ENCODE measurements at regions not wholly inside any gene's neighbourhood (a gene's known extent, or its start where the extent isn't known, plus 50 kb on each side); places are given as distances from the start of the nearest gene placed in this dataset.

GRCh38 chr13:70856711-70857110 lies 748.5 kb upstream of the KLHL1 start:
- H3K9me2 ChIP-seq (replicated peaks; ENCODE audit: insufficient read depth, low read length) = no peaks in the 10 kb centered on the region
- peaks cover 7% of the 10 kb centered on the region; the same call in 1 of the 2 replicates for H3K9me3 ChIP-seq (ENCODE audit: insufficient read depth, low read length)
- no peak overlapping the region for H3K4me2 ChIP-seq (ENCODE audit: low read depth, low read length, poor library complexity, severe bottlenecking)
- no peak overlapping the region for H3K27ac ChIP-seq (ENCODE audit: low read depth, low read length)
- no peaks in the 10 kb centered on the region for H3K79me2 ChIP-seq (ENCODE audit: insufficient read depth, low read length)
- no peaks in the 10 kb centered on the region for H3F3A ChIP-seq (ENCODE audit: insufficient read depth)
- peak overlapping the region; percentile 16 for H2AFZ ChIP-seq (ENCODE audit: low read depth, low read length, severe bottlenecking)
- no peak overlapping the region for H3K4me3 ChIP-seq (ENCODE audit: insufficient read depth, low read length, poor library complexity, severe bottlenecking)
- no peaks in the 10 kb centered on the region for H4K20me1 ChIP-seq (ENCODE audit: low read depth, low read length)
- H3K9ac ChIP-seq (ENCODE audit: low read length) = no peak overlapping the region
- TF ChIP-seq CTCF (IDR thresholded peaks at IDR 0.05; ENCODE audit: insufficient read depth, low read length, poor library complexity, severe bottlenecking) (no peak), EZH2phosphoT487 (conservative IDR thresholded peaks at IDR 0.05; ENCODE audit: low read length) (no peak)
- no peaks in the 10 kb centered on the region for H3K27me3 ChIP-seq (ENCODE audit: low read length)
- H3K36me3 ChIP-seq (ENCODE audit: low read length) = no peaks in the 10 kb centered on the region

GRCh38 chr13:70856025-70856424 lies 747.8 kb upstream of the KLHL1 start:
- peaks cover 2% of the 10 kb centered on the region; the same call in 1 of the 2 replicates for H3K9me3 ChIP-seq (ENCODE audit: insufficient read depth, low read length)
- TF ChIP-seq EZH2phosphoT487 (conservative IDR thresholded peaks at IDR 0.05; ENCODE audit: low read length) (no peak), CTCF (IDR thresholded peaks at IDR 0.05; ENCODE audit: insufficient read depth, low read length, poor library complexity, severe bottlenecking) (no peak)
- no peaks in the 10 kb centered on the region for H3K36me3 ChIP-seq (ENCODE audit: low read length)
- H3K27me3 ChIP-seq (ENCODE audit: low read length) = no peaks in the 10 kb centered on the region
- H3K4me3 ChIP-seq (ENCODE audit: insufficient read depth, low read length, poor library complexity, severe bottlenecking) = no peak overlapping the region
- no peaks in the 10 kb centered on the region for H3K9me2 ChIP-seq (replicated peaks; ENCODE audit: insufficient read depth, low read length)
- no peak overlapping the region for H3K9ac ChIP-seq (ENCODE audit: low read length)
- peak overlapping the region; percentile 20 for H2AFZ ChIP-seq (ENCODE audit: low read depth, low read length, severe bottlenecking)
- no peaks in the 10 kb centered on the region for H4K20me1 ChIP-seq (ENCODE audit: low read depth, low read length)
- H3K27ac ChIP-seq (ENCODE audit: low read depth, low read length) = no peak overlapping the region
- H3K79me2 ChIP-seq (ENCODE audit: insufficient read depth, low read length) = no peaks in the 10 kb centered on the region
- no peaks in the 10 kb centered on the region for H3F3A ChIP-seq (ENCODE audit: insufficient read depth)
- no peak overlapping the region for H3K4me2 ChIP-seq (ENCODE audit: low read depth, low read length, poor library complexity, severe bottlenecking)

GRCh38 chr13:70849222-70849621 lies 741.0 kb upstream of the KLHL1 start:
- H3K9ac ChIP-seq (ENCODE audit: low read length) = no peak overlapping the region
- no peaks in the 10 kb centered on the region for H3K9me3 ChIP-seq (ENCODE audit: insufficient read depth, low read length)
- no peak overlapping the region for H2AFZ ChIP-seq (ENCODE audit: low read depth, low read length, severe bottlenecking)
- no peaks in the 10 kb centered on the region for H3K79me2 ChIP-seq (ENCODE audit: insufficient read depth, low read length)
- no peaks in the 10 kb centered on the region for H3K36me3 ChIP-seq (ENCODE audit: low read length)
- H3K27me3 ChIP-seq (ENCODE audit: low read length) = no peaks in the 10 kb centered on the region
- no peak overlapping the region for H3K4me3 ChIP-seq (ENCODE audit: insufficient read depth, low read length, poor library complexity, severe bottlenecking)
- H3F3A ChIP-seq (ENCODE audit: insufficient read depth) = no peaks in the 10 kb centered on the region
- no peaks in the 10 kb centered on the region for H3K9me2 ChIP-seq (replicated peaks; ENCODE audit: insufficient read depth, low read length)
- no peaks in the 10 kb centered on the region for H4K20me1 ChIP-seq (ENCODE audit: low read depth, low read length)
- no peak for TF ChIP-seq EZH2phosphoT487 (conservative IDR thresholded peaks at IDR 0.05; ENCODE audit: low read length)
- no peak for TF ChIP-seq CTCF (IDR thresholded peaks at IDR 0.05; ENCODE audit: insufficient read depth, low read length, poor library complexity, severe bottlenecking)
- no peak overlapping the region for H3K27ac ChIP-seq (ENCODE audit: low read depth, low read length)
- no peak overlapping the region for H3K4me2 ChIP-seq (ENCODE audit: low read depth, low read length, poor library complexity, severe bottlenecking)
